GM21447 (cell line): ENCODE measurements at regions not wholly inside any gene's neighbourhood (a gene's known extent, or its start where the extent isn't known, plus 50 kb on each side); places are given as distances from the start of the nearest gene placed in this dataset.
A peak's percentile ranks its signal among the peaks of the same experiment; 100 is the strongest.
"Not testable (repeated sequence)": the region's sequence is repeated elsewhere in the genome, so short reads cannot be mapped to it uniquely, and the experiment has no call there.

Experiments
- ATAC-seq: cut with Tn5 transposase; IDR thresholded peaks from one replicate; pipeline ENCODE4 v1.9.1; 2021; ENCODE audit not compliant: unreplicated experiment

DNA sequence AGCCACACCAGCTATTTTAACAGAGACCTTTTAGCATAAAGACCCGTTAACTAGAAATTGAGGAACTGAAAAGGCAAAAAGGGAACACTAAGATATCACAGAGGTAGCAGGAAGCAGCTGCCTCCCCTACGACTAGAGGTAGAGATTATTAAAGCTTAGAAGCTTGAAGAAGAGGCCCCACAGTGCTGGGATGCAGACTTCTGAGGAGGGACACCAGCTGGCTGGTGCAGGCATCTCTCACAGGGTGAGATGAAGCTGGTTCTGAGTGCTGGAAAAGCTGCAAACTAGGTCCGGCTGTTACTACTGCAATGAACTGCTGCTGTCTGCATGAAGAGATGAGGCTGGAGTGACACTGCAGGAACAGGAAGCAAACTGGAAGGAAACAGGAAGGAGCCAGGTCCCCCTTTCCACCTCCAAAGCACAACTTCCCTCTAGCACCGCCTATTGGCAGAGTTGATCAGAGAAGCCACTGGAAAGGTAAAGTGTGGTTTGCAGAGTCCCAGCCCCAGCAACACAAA is 61.2 kb upstream of the MRPS9 start:
- peak; percentile 95 for ATAC-seq

DNA sequence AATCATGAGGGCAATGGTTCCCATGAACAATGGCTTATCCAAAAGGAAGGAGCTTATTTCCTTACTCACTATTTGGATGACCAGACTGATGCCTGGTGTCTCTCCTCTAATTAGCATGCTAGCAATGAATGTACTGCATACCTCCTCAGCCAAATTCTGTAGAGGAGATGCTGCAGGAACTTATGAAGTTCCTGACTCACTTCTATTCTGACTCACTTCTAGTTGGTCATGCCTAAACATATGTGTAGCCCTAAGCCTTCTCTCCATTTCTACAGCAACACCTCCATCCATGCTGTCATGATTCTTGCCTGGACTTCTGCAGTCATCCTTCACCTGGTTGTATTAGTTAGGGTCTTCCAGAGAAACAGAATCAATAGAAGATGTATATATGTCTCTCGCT is 59.9 kb upstream of the MRPS9 start:
- ATAC-seq, result no peak

- not testable (repeated sequence) for ATAC-seq
Measured at GRCh38 chr2:104979786-104980185, 58.1 kb upstream of the MRPS9 start.

DNA sequence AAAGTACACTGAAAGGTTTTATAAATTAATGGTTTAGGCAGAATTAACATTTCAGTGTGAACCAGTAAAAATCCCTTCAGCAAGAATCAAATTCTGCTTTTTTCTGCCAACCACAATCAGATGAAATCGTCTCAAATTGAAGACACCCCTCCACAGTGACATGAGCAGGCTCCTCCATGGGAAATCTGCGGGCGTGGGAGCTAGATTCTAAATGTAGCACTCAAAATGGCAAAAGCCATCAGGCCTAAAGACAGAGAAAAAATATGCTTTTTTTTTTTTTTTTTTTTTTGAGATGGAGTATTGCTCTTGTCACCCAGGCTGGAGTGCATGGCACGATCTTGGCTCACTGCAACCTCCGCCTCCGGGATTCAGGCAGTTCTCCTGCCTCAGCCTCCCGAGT is 55.8 kb upstream of the MRPS9 start:
- no peak for ATAC-seq
